WERI-Rb-1 (cell line): ENCODE measurements at regions not wholly inside any gene's neighbourhood (a gene's known extent, or its start where the extent isn't known, plus 50 kb on each side); places are given as distances from the start of the nearest gene placed in this dataset.

ENCODE experiments used
- DNase-seq: peaks from one replicate; pipeline ENCODE4 v3.0.0-alpha.2; 2020
- H3K27ac ChIP-seq: fragments of 250-450 bp; sonication (Bioruptor Pico); 2 replicates; pipeline ENCODE4 v1.5.1; 2020; ENCODE audit warnings: mild to moderate bottlenecking, moderate library complexity
- H3K27me3 ChIP-seq: fragments of 250-450 bp; sonication (Bioruptor Pico); 2 replicates; pipeline ENCODE4 v1.5.1; 2021; ENCODE audit warnings: mild to moderate bottlenecking, low read depth, moderate library complexity; ENCODE audit not compliant: insufficient read depth, severe bottlenecking
- H3K36me3 ChIP-seq: fragments of 250-450 bp; sonication (Bioruptor Pico); 2 replicates; pipeline ENCODE4 v1.5.1; 2020; ENCODE audit warnings: mild to moderate bottlenecking, moderate library complexity
- H3K4me3 ChIP-seq: 2 replicates; pipeline ENCODE4 v1.5.1; 2011; ENCODE audit warnings: low read depth, mild to moderate bottlenecking, control low read depth, low read length
- H3K9me3 ChIP-seq: fragments of 250-450 bp; sonication (Bioruptor Pico); 2 replicates; pipeline ENCODE4 v1.5.1; 2021; ENCODE audit warnings: mild to moderate bottlenecking, moderate library complexity; ENCODE audit not compliant: severe bottlenecking
- TF ChIP-seq, protein P1 (sequence below): IDR thresholded peaks from 2 replicates; pipeline ENCODE4 v1.5.1; 2011; ENCODE audit warnings: low read depth, mild to moderate bottlenecking, control low read depth, inconsistent platforms, low read length

DNA sequence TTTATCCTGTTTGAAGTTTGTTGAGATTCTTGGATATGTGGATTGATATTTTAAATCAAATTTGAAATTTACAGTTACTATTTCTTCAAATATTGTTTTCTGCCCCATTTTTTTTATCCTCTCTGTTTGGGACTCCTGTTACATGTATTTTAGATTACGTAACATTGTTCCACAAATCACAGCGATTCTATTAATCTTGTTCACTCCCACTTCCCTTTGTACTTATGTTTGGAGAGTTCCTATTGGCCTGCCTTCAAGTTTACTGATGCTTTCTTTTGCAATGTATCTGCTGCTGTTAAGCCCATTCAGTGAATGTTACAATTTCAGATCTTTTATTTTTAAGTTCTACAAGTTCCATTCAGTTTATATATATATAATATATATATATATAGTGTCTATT, 288.3 kb upstream of the TNRC6C start:
- Histone ChIP-seq H3K4me3 (no peak overlapping the region), H3K36me3 (no peaks in the 10 kb centered on the region), H3K9me3 (peaks cover 19% of the 10 kb centered on the region), H3K27ac (no peak overlapping the region), H3K27me3 (no peaks in the 10 kb centered on the region)
- TF ChIP-seq, protein P1, sequence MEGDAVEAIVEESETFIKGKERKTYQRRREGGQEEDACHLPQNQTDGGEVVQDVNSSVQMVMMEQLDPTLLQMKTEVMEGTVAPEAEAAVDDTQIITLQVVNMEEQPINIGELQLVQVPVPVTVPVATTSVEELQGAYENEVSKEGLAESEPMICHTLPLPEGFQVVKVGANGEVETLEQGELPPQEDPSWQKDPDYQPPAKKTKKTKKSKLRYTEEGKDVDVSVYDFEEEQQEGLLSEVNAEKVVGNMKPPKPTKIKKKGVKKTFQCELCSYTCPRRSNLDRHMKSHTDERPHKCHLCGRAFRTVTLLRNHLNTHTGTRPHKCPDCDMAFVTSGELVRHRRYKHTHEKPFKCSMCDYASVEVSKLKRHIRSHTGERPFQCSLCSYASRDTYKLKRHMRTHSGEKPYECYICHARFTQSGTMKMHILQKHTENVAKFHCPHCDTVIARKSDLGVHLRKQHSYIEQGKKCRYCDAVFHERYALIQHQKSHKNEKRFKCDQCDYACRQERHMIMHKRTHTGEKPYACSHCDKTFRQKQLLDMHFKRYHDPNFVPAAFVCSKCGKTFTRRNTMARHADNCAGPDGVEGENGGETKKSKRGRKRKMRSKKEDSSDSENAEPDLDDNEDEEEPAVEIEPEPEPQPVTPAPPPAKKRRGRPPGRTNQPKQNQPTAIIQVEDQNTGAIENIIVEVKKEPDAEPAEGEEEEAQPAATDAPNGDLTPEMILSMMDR, result no peak
- DNase-seq, result no peak

DNA sequence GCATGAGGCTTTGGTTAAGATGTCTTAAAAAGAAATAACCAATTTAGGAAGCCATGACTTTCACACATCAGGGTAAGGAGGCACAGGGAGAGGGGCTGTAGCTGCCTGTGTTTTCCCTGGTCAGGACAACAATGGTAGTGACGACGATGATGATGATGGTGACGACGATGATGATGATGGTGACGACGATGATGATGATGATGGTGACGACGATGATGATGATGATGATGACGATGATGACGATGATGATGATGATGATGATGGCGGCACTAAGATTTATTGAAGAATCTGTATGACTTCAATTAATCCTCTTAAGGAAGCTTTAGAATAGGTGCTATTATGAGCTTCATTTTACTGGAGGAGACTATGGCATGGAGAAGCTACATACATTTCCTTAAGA, 284.1 kb upstream of the TNRC6C start:
- Histone ChIP-seq H3K27me3 (no peaks in the 10 kb centered on the region), H3K36me3 (no peaks in the 10 kb centered on the region), H3K27ac (no peak overlapping the region), H3K4me3 (no peak overlapping the region), H3K9me3 (peaks cover 9% of the 10 kb centered on the region)
- DNase-seq, result no peak
- TF ChIP-seq, protein P1, result no peak

DNA sequence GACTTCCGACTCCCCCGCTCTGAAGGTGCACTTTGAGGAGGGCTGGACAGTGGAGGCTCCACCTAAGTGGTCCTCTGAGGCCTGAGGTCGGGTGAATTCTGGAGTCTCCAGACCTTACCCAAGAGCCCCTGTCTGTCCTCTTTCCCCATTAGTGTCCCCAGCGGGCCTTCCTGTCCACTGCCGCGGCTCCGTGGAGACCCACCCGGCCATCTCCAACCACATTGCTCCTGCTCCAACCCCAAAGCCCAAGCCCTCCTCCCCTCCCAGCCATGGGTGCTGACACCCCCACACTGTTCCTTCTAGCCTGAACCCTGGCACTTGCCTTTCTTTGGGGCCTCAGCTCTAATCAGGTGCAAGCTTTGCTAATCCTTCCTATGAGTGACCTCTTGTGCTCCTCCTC, 283.1 kb upstream of the TNRC6C start:
- DNase-seq, result peak; percentile 40
- Histone ChIP-seq H3K4me3 (no peak overlapping the region), H3K9me3 (peaks cover 6% of the 10 kb centered on the region), H3K27me3 (no peaks in the 10 kb centered on the region), H3K27ac (no peak overlapping the region), H3K36me3 (no peaks in the 10 kb centered on the region)
- TF ChIP-seq, protein P1, result no peak

DNA sequence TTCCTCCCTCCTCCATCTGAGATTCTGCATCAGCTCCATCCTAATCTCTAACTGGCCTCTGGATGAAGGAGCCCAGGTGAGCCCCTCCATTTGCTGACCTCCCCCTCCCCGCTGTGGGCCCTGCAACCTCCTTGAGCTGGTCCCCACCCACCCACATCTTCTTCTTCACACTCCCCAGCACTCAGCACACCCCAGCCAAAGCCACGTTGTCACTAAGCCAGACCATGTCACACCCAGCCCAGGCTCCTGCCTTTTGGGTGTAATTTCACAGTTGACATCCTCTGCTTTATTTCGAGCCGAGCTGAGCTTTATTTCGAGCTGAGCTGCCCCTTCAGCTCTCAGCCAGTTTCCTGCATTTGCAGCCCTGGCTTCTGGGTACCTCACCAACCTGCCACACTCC, 282.7 kb upstream of the TNRC6C start:
- H3K27me3 ChIP-seq, result no peaks in the 10 kb centered on the region
- H3K27ac ChIP-seq, result no peak overlapping the region
- DNase-seq, result no peak
- H3K9me3 ChIP-seq, result peaks cover 6% of the 10 kb centered on the region
- no peak overlapping the region for H3K4me3 ChIP-seq
- TF ChIP-seq, protein P1, result no peak
- H3K36me3 ChIP-seq, result no peaks in the 10 kb centered on the region

DNA sequence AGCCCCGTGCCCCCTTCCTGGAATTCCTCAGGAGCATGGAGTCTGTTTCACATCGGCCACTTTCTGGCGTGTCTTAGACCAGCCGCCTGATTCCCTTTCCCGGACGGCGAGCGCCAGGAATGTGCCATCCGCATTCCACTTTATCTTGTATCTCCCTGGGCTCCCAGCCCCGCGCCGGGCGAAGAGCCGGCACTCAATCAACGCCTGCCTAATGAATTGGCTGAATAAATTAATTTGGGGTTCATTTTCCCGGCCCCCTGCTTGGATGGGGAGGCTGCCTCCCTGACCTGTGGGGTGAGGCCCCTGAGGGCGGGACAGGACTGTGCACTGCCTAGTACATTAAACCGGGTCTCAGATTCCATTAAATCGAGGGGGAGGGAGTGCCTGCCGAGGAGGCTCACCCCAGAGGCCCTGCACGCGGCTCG, 282.3 kb upstream of the TNRC6C start:
- Histone ChIP-seq H3K9me3 (peaks cover 6% of the 10 kb centered on the region), H3K36me3 (no peaks in the 10 kb centered on the region), H3K27ac (no peak overlapping the region), H3K4me3 (no peak overlapping the region), H3K27me3 (no peaks in the 10 kb centered on the region)
- no peak for DNase-seq
- TF ChIP-seq, protein P1, result no peak

DNA sequence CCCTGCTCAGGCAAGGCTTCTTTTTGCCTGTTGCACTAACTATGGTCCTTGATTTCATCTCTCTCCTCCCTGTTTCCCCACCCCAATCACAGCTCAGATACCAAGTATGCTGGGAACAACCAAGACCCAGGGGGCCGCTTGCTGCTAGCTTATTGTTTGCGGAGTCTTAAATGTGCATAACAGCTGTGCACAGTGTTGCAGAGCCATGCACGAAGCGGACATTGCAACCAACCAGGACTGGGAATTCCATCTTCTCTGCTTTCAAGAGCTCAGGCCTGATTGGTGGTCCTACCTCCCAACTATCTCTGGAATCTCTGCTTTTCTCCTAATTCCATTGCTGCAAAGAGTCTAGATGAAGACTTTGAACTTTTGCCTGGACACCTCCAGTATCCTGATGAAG, 281.3 kb upstream of the TNRC6C start:
- Histone ChIP-seq H3K4me3 (no peak overlapping the region), H3K9me3 (peaks cover 6% of the 10 kb centered on the region), H3K36me3 (no peaks in the 10 kb centered on the region), H3K27me3 (no peaks in the 10 kb centered on the region), H3K27ac (no peak overlapping the region)
- no peak for DNase-seq
- TF ChIP-seq, protein P1, result no peak
